Tibial nerve (tissue), 4 donors: ENCODE measurements at regions not wholly inside any gene's neighbourhood (a gene's known extent, or its start where the extent isn't known, plus 50 kb on each side); places are given as distances from the start of the nearest gene placed in this dataset.
"Not testable (repeated sequence)": the region's sequence is repeated elsewhere in the genome, so short reads cannot be mapped to it uniquely, and the experiment has no call there.

Source experiments
- DNase-seq, 2 donors: peaks; one replicate each; pipeline ENCODE4 v3.0.0-alpha.2; 2019; ENCODE audit warnings: low spot score in 2 of 2
- H3K27ac ChIP-seq, 4 donors: fragments of 200-600 bp; sonication (generic) in 3 of 4; one replicate each; pipeline ENCODE4 v1.5.1; 2017 to 2019; ENCODE audit warnings: mild to moderate bottlenecking in 1 of 4
- H3K27me3 ChIP-seq, 2 donors: fragments of 200-600 bp; sonication (generic) in 1 of 2; one replicate each; pipeline versions ENCODE4 v1.5.1 to v1.6.0; 2017 to 2019
- H3K36me3 ChIP-seq, 3 donors: fragments of 200-600 bp; sonication (generic); one replicate each; pipeline ENCODE4 v1.5.1; 2018 to 2019
- H3K4me1 ChIP-seq, 4 donors: fragments of 200-600 bp; sonication (generic) in 3 of 4; one replicate each; pipeline ENCODE4 v1.5.1; 2017 to 2019
- H3K4me3 ChIP-seq, 4 donors: fragments of 200-600 bp; sonication (generic) in 3 of 4; one replicate each; pipeline ENCODE4 v1.5.1; 2017 to 2019; ENCODE audit warnings: mild to moderate bottlenecking in 1 of 4, moderate library complexity in 1 of 4
- H3K9me3 ChIP-seq, 4 donors: fragments of 200-600 bp; sonication (generic) in 3 of 4; one replicate each; pipeline ENCODE4 v1.5.1; 2017 to 2019
- WGBS, 2 donors: methylation state at CpG; one replicate each; pipeline ENCODE4 v1.1.5; 2018; 5-methylcytosine and 5-hydroxymethylcytosine counted together

DNA sequence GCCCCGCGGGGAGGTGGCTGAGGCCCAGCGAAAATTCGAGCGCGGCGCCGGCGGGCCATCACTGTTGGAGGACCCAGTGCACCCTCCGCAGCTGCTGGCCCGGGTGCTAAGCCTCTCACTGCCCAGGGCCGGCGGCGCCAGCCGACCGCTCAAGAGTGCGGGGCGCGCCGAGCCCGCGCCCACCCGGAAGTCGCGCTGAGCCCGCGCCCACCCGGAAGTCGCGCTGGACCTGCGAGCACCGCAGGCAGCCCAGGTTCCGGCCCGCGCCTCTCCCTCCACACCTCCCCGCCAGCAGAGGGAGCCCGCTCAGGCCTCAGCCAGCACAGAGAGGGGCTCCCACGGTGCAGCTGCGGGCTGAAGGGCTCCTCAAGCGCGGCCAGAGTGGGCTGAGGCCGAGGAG lies 165.5 kb upstream of the BDP1 start:
- whole genome bisulfite sequencing, 2 donors: no CpG with 5 or more reads among the region's 42 CpGs
- not testable (repeated sequence) for H3K9me3 ChIP-seq, H3K36me3 ChIP-seq, H3K27me3 ChIP-seq, DNase-seq, H3K4me1 ChIP-seq
- Histone ChIP-seq H3K4me3 (peak overlapping the region in 3 of 4 donors; percentile 22 to 45 (median 39)), H3K27ac (peak overlapping the region in 3 of 4 donors; percentile 55 to 80 (median 70))

DNA sequence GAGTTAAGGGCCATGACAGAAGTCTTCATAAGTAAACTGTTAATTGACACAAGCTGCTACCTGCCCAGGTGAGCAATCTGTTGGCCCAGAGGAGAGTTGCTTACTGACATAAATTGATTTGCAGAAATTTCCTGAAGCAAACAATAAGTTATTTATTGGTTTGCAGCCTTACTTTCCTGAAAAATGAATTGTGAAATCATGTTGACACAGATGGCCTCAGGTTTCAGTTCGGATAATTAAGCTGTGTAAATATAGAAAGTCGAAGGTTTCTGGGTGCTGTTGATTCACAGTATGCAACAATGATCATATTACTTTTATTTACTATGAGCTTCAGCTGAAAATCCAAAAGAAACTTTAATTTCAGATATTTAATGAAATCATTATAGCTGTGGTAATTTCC lies 164.5 kb upstream of the BDP1 start:
- not testable (repeated sequence) for DNase-seq, H3K9me3 ChIP-seq, H3K4me3 ChIP-seq, H3K27me3 ChIP-seq, H3K36me3 ChIP-seq, H3K4me1 ChIP-seq, H3K27ac ChIP-seq
- 59 to 73% methylated on average over 2 of the region's 2 CpGs for WGBS, 2 donors
